GM23338 (cell line): ENCODE measurements at regions not wholly inside any gene's neighbourhood (a gene's known extent, or its start where the extent isn't known, plus 50 kb on each side); places are given as distances from the start of the nearest gene placed in this dataset.

Experiments
- CTCF ChIP-seq, 2 experiments: fragments of 200-600 bp in 1 of 2; sonication (generic) in 1 of 2; conservative IDR thresholded peaks; 2 replicates each; pipeline versions ENCODE4 v1.5.1 to v1.6.1; 2016 to 2017; ENCODE audit warnings: antibody characterized with exemption in 2 of 2, low read depth in 2 of 2, mild to moderate bottlenecking in 2 of 2, moderate library complexity in 1 of 2
- EZH2phosphoT487 ChIP-seq: fragments of 200-600 bp; sonication (generic); IDR thresholded peaks from one replicate; pipeline ENCODE4 v1.8.1; 2018; ENCODE audit warnings: antibody characterized with exemption; ENCODE audit not compliant: unreplicated experiment
- TF ChIP-seq, protein P1 (sequence below): IDR thresholded peaks from one replicate; pipeline ENCODE4 v1.6.1; 2018; ENCODE audit warnings: antibody characterized with exemption; ENCODE audit not compliant: unreplicated experiment

- TF ChIP-seq CTCF (conservative IDR thresholded peaks at IDR 0.05; ENCODE audit: low read depth in 2 of 2) (no peak), EZH2phosphoT487 (no peak)
- TF ChIP-seq, protein P1, sequence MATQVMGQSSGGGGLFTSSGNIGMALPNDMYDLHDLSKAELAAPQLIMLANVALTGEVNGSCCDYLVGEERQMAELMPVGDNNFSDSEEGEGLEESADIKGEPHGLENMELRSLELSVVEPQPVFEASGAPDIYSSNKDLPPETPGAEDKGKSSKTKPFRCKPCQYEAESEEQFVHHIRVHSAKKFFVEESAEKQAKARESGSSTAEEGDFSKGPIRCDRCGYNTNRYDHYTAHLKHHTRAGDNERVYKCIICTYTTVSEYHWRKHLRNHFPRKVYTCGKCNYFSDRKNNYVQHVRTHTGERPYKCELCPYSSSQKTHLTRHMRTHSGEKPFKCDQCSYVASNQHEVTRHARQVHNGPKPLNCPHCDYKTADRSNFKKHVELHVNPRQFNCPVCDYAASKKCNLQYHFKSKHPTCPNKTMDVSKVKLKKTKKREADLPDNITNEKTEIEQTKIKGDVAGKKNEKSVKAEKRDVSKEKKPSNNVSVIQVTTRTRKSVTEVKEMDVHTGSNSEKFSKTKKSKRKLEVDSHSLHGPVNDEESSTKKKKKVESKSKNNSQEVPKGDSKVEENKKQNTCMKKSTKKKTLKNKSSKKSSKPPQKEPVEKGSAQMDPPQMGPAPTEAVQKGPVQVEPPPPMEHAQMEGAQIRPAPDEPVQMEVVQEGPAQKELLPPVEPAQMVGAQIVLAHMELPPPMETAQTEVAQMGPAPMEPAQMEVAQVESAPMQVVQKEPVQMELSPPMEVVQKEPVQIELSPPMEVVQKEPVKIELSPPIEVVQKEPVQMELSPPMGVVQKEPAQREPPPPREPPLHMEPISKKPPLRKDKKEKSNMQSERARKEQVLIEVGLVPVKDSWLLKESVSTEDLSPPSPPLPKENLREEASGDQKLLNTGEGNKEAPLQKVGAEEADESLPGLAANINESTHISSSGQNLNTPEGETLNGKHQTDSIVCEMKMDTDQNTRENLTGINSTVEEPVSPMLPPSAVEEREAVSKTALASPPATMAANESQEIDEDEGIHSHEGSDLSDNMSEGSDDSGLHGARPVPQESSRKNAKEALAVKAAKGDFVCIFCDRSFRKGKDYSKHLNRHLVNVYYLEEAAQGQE: no peak
These were observed 204.6 kb downstream of the RBM46 start for GRCh38 chr4:154985673-154986072.
